H9 (cell line): ENCODE measurements at regions not wholly inside any gene's neighbourhood (a gene's known extent, or its start where the extent isn't known, plus 50 kb on each side); places are given as distances from the start of the nearest gene placed in this dataset.

ENCODE experiments used
- DNase-seq: peaks from one replicate; pipeline ENCODE4 v3.0.0-alpha.2; 2017
- H2AFZ ChIP-seq: one replicate; pipeline ENCODE4 v1.6.1; 2013; ENCODE audit warnings: mild to moderate bottlenecking, low read length, control low read depth, moderate library complexity
- H2AK5ac ChIP-seq: 2 replicates; pipeline ENCODE4 v1.6.1; 2013; ENCODE audit warnings: low read length, control low read depth, mixed read lengths; ENCODE audit not compliant: insufficient read length
- H2BK120ac ChIP-seq: one replicate; pipeline ENCODE4 v1.6.1; 2013; ENCODE audit warnings: low read depth, mild to moderate bottlenecking, low read length, control low read depth, inconsistent platforms; ENCODE audit not compliant: poor library complexity, severe bottlenecking
- H2BK12ac ChIP-seq: 2 replicates; pipeline ENCODE4 v1.6.1; 2013; ENCODE audit warnings: low read length, control low read depth, mixed read lengths, low read depth; ENCODE audit not compliant: insufficient read length
- H2BK15ac ChIP-seq: 2 replicates; pipeline ENCODE4 v1.6.1; 2013; ENCODE audit warnings: low read depth, low read length, control low read depth
- H2BK20ac ChIP-seq: one replicate; pipeline ENCODE4 v1.6.1; 2013; ENCODE audit warnings: low read depth, mild to moderate bottlenecking, low read length, control low read depth, inconsistent platforms; ENCODE audit not compliant: poor library complexity, severe bottlenecking
- H2BK5ac ChIP-seq: 2 replicates; pipeline ENCODE4 v1.6.1; 2013; ENCODE audit warnings: low read length, control low read depth, mixed read lengths; ENCODE audit not compliant: insufficient read length
- H3K14ac ChIP-seq: 2 replicates; pipeline ENCODE4 v1.6.1; 2013; ENCODE audit warnings: low read length, control low read depth; ENCODE audit not compliant: insufficient read depth
- H3K18ac ChIP-seq: 2 replicates; pipeline ENCODE4 v1.6.1; 2013; ENCODE audit warnings: low read depth, mild to moderate bottlenecking, mixed read lengths, low read length, control low read depth; ENCODE audit not compliant: insufficient read length
- H3K23ac ChIP-seq: 2 replicates; pipeline ENCODE4 v1.6.1; 2013; ENCODE audit warnings: low read length, control low read depth, mixed read lengths, low read depth; ENCODE audit not compliant: insufficient read length
- H3K23me2 ChIP-seq: 2 replicates; pipeline ENCODE4 v1.6.1; 2013; ENCODE audit warnings: low read depth, mild to moderate bottlenecking, mixed read lengths, low read length, control low read depth; ENCODE audit not compliant: insufficient read length, poor library complexity, severe bottlenecking
- H3K27ac ChIP-seq: 2 replicates; pipeline ENCODE4 v1.5.1; 2013; ENCODE audit warnings: low read length, control low read depth, mixed read lengths, low read depth; ENCODE audit not compliant: insufficient read length
- H3K27me3 ChIP-seq: 2 replicates; pipeline ENCODE4 v1.6.1; 2013; ENCODE audit warnings: low read length, control low read depth, inconsistent platforms; ENCODE audit not compliant: insufficient read depth
- H3K4ac ChIP-seq: 2 replicates; pipeline ENCODE4 v1.6.1; 2013; ENCODE audit warnings: low read depth, mild to moderate bottlenecking, control low read depth, inconsistent platforms, low read length, moderate library complexity
- H3K4me1 ChIP-seq: 2 replicates; pipeline ENCODE4 v1.6.1; 2013; ENCODE audit warnings: low read length, control low read depth, inconsistent platforms; ENCODE audit not compliant: insufficient read depth
- H3K4me2 ChIP-seq: 2 replicates; pipeline ENCODE4 v1.6.1; 2013; ENCODE audit warnings: low read length, control low read depth, mixed read lengths; ENCODE audit not compliant: insufficient read length, insufficient read depth
- H3K56ac ChIP-seq: 2 replicates; pipeline ENCODE4 v1.6.1; 2013; ENCODE audit warnings: low read depth, mild to moderate bottlenecking, mixed read lengths, low read length, control low read depth; ENCODE audit not compliant: insufficient read length
- H3K79me1 ChIP-seq: 2 replicates; pipeline ENCODE4 v1.6.1; 2013; ENCODE audit warnings: low read depth, mild to moderate bottlenecking, moderate library complexity, low read length, control low read depth, inconsistent platforms; ENCODE audit not compliant: insufficient read depth, poor library complexity, severe bottlenecking
- H3K79me2 ChIP-seq: 2 replicates; pipeline ENCODE4 v1.6.1; 2013; ENCODE audit warnings: low read length, control low read depth, inconsistent platforms; ENCODE audit not compliant: insufficient read depth
- H3K9ac ChIP-seq: 2 replicates; pipeline ENCODE4 v1.6.1; 2013; ENCODE audit warnings: low read length, control low read depth, mixed read lengths; ENCODE audit not compliant: insufficient read length; ENCODE audit errors: extremely low read depth
- H3K9me3 ChIP-seq: one replicate; pipeline ENCODE4 v1.6.1; 2013; ENCODE audit warnings: low read depth, low read length, inconsistent platforms; ENCODE audit not compliant: control insufficient read depth
- H3T11ph ChIP-seq: one replicate; pipeline ENCODE4 v1.6.1; 2013; ENCODE audit warnings: mild to moderate bottlenecking, low read length, control low read depth, inconsistent platforms
- H4K20me1 ChIP-seq: one replicate; pipeline ENCODE4 v1.6.1; 2013; ENCODE audit not compliant: control insufficient read depth, insufficient read length, insufficient read depth
- H4K5ac ChIP-seq: 2 replicates; pipeline ENCODE4 v1.6.1; 2013; ENCODE audit warnings: low read depth, mild to moderate bottlenecking, mixed read lengths, low read length, control low read depth; ENCODE audit not compliant: insufficient read length
- H4K8ac ChIP-seq: replicated peaks from 2 replicates; pipeline ENCODE4 v1.6.1; 2013; ENCODE audit warnings: low read length, control low read depth, mixed read lengths, low read depth; ENCODE audit not compliant: insufficient read length
- H4K91ac ChIP-seq: 2 replicates; pipeline ENCODE4 v1.6.1; 2013; ENCODE audit warnings: low read depth, mild to moderate bottlenecking, moderate library complexity, mixed read lengths, low read length, control low read depth; ENCODE audit not compliant: insufficient read length
- H3K27ac Mint-ChIP-seq, 3 experiments: 2 replicates in 2 of 3; 3 replicates in 1 of 3; pipeline ENCODE4 v1.8.0; 2020 to 2021; ENCODE audit warnings: mixed read lengths in 3 of 3, mild to moderate bottlenecking in 1 of 3, moderate library complexity in 1 of 3
- H3K27me3 Mint-ChIP-seq: 2 replicates; pipeline ENCODE4 v1.8.0; 2021; ENCODE audit warnings: low read depth, mild to moderate bottlenecking, moderate library complexity, mixed read lengths
- H3K36me3 Mint-ChIP-seq, 3 experiments: 2 replicates in 2 of 3; 3 replicates in 1 of 3; pipeline ENCODE4 v1.8.0; 2020 to 2021; ENCODE audit warnings: low read depth in 3 of 3, mixed read lengths in 3 of 3; ENCODE audit not compliant: insufficient read depth in 1 of 3
- H3K4me1 Mint-ChIP-seq, 2 experiments: 2 replicates each; pipeline ENCODE4 v1.8.0; 2020; ENCODE audit warnings: mixed read lengths in 2 of 2
- H3K4me3 Mint-ChIP-seq, 2 experiments: 2 replicates in 1 of 2; 3 replicates in 1 of 2; pipeline ENCODE4 v1.8.0; 2020 to 2021; ENCODE audit warnings: mild to moderate bottlenecking in 2 of 2, mixed read lengths in 2 of 2, moderate library complexity in 1 of 2
- H3K9me3 Mint-ChIP-seq, 2 experiments: 2 replicates in 1 of 2; 3 replicates in 1 of 2; pipeline ENCODE4 v1.8.0; 2020; ENCODE audit warnings: mild to moderate bottlenecking in 2 of 2, mixed read lengths in 2 of 2, moderate library complexity in 1 of 2
- WGBS: extraction: QIAGEN DNeasy Blood & Tissue Kit; methylation state at CpG from one replicate; pipeline ENCODE4 v1.1.7; 2013; ENCODE audit warnings: missing lambda C conversion rate, low lambda C conversion rate, mixed read lengths; ENCODE audit not compliant: insufficient read length; ENCODE audit errors: extremely low coverage; 5-methylcytosine and 5-hydroxymethylcytosine counted together
- TF ChIP-seq, protein P1 (sequence below): fragments of 200-600 bp; sonication (generic); conservative IDR thresholded peaks from 3 replicates; pipeline ENCODE4 v1.8.0; 2021; ENCODE audit warnings: antibody characterized with exemption, mild to moderate bottlenecking

DNA sequence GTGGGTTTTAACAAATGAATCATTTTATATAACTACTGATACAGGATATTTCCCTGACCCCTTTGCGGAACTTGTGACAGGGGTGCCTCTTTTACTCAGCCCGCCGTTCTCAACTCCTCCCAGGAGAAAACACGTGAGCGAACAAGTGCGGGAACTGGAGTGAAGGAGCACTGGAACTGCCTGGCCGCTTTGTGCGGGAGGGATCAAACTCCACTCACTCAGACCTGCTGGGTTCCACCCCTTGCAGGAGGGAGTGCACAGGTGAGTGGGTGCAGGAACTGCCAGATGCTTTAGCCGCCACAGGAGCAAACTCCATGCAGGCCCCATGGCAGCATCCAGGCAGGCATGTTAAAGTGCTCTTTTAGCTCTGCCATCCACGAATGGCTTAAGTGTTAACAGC is 513.4 kb upstream of the GRM3 start:
- Histone ChIP-seq H2AFZ (no peak overlapping the region), H3K56ac (no peak overlapping the region), H3K23me2 (no peaks in the 10 kb centered on the region), H4K8ac (no peak overlapping the region), H2BK15ac (no peak overlapping the region), H4K5ac (no peak overlapping the region), H2BK12ac (no peak overlapping the region), H3K9me3 (no peaks in the 10 kb centered on the region), H2AK5ac (no peak overlapping the region), H3K4me1 (no peaks in the 10 kb centered on the region), H3K14ac (no peak overlapping the region), H4K91ac (no peak overlapping the region), H3K27me3 (no peaks in the 10 kb centered on the region), H2BK120ac (no peak overlapping the region), H3K79me2 (no peaks in the 10 kb centered on the region), H2BK5ac (no peak overlapping the region), H4K20me1 (no peaks in the 10 kb centered on the region), H3T11ph (no peak overlapping the region), H3K4me2 (no peak overlapping the region), H3K23ac (no peak overlapping the region), H3K27ac (no peak overlapping the region), H3K4ac (no peak overlapping the region), H2BK20ac (no peak overlapping the region), H3K79me1 (no peaks in the 10 kb centered on the region), H3K9ac (no peak overlapping the region), H3K18ac (no peak overlapping the region)
- H3K27ac Mint-ChIP-seq, result no peak overlapping the region; a peak in 1 of 7 replicates
- peaks cover 0 to 2% of the 10 kb centered on the region in 2 experiments; a peak in 2 of 5 replicates for H3K9me3 Mint-ChIP-seq
- no peaks in the 10 kb centered on the region for H3K36me3 Mint-ChIP-seq
- DNase-seq, result no peak
- H3K4me1 Mint-ChIP-seq, result no peaks in the 10 kb centered on the region
- no peak overlapping the region for H3K4me3 Mint-ChIP-seq
- WGBS, result no CpG with 5 or more reads among the region's 10 CpGs
- no peaks in the 10 kb centered on the region for H3K27me3 Mint-ChIP-seq
- TF ChIP-seq, protein P1, sequence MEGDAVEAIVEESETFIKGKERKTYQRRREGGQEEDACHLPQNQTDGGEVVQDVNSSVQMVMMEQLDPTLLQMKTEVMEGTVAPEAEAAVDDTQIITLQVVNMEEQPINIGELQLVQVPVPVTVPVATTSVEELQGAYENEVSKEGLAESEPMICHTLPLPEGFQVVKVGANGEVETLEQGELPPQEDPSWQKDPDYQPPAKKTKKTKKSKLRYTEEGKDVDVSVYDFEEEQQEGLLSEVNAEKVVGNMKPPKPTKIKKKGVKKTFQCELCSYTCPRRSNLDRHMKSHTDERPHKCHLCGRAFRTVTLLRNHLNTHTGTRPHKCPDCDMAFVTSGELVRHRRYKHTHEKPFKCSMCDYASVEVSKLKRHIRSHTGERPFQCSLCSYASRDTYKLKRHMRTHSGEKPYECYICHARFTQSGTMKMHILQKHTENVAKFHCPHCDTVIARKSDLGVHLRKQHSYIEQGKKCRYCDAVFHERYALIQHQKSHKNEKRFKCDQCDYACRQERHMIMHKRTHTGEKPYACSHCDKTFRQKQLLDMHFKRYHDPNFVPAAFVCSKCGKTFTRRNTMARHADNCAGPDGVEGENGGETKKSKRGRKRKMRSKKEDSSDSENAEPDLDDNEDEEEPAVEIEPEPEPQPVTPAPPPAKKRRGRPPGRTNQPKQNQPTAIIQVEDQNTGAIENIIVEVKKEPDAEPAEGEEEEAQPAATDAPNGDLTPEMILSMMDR, result no peak
